Inflammatory macrophage (primary cell): ENCODE measurements at regions not wholly inside any gene's neighbourhood (a gene's known extent, or its start where the extent isn't known, plus 50 kb on each side); places are given as distances from the start of the nearest gene placed in this dataset.

Experiments used
- DNase-seq, 2 donors: peaks; one replicate each; pipeline ENCODE4 v3.0.0-alpha.2; 2020 to 2022

GRCh38 chr10:91040343-91040742 lies 119.5 kb upstream of the ANKRD1 start:
- DNase-seq: no peak

DNA sequence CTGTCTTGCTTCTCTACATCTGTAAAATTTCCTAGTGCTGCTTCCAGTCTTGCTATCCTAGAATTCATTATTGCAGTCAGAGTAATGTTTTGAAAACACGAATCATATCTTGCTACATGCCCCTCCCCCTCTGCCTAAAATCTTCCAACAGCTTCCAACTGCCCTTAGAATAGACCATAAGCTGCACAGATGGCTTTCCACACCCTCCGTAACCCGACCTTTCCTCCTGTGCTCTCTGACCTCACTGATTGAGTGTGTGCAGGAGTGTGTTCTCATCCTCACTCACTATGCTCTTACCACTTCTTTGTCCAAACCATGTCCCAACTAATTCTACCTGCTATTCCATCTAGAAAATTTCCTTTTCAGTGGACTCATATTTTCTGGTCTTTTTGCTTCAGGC lies 121.2 kb upstream of the ANKRD1 start:
- no peak for DNase-seq

DNA sequence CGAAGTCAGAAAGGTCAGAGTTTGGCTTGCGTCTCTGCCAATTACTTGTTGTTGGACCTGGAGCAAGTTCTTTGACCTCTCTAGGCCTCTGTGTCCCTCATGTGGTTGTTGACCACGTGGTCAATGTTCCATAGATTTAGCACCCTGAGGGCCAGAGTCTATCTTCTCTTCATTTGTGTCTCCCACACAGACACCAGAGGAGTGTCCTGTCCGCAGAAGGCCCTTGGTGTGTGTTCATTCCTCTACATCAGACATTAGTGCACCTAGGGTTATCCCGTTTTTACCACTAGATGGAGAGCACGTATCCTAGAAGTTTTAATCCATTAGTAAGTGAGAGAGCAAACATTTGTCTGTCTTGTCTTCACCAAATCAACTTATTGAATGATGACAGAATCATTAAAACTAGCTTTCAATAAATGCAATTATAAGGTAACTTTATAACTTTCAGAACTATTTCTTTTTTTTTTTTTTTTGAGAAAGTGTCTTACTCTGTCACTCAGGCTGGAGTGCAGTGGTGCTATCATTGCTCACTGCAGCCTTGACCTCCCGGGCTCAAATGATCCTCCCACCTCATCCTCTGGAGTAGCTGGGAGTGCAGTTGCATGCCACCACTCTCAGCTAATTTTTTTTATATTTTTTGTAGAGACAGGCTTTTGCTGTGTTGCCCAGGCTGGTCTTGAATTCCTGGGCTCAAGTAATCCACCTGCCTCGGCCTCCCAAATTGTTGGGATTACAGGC lies 122.5 kb upstream of the ANKRD1 start:
- DNase-seq: no peak

DNA sequence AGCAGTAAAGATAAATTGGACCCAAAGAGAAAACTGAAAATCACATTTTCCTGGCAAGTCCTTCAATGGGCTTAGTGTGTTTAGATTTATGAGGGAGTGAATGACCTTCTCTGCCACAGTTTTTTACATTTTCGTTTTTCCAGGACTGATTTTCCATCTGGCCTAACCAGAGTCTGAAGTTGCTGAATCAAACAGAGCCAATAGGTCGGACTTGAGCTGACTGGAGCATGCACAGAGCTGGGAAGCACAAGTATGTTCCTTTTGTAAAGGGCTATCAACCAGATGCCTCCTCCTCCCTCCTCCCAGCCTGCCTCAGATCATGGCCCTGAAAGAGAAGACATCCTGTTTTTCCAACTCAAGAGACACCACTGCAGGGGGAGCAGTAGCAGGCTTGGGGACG lies 126.0 kb upstream of the ANKRD1 start:
- no peak for DNase-seq

GRCh38 chr10:91048380-91048779 lies 127.5 kb upstream of the ANKRD1 start:
- no peak for DNase-seq

DNA sequence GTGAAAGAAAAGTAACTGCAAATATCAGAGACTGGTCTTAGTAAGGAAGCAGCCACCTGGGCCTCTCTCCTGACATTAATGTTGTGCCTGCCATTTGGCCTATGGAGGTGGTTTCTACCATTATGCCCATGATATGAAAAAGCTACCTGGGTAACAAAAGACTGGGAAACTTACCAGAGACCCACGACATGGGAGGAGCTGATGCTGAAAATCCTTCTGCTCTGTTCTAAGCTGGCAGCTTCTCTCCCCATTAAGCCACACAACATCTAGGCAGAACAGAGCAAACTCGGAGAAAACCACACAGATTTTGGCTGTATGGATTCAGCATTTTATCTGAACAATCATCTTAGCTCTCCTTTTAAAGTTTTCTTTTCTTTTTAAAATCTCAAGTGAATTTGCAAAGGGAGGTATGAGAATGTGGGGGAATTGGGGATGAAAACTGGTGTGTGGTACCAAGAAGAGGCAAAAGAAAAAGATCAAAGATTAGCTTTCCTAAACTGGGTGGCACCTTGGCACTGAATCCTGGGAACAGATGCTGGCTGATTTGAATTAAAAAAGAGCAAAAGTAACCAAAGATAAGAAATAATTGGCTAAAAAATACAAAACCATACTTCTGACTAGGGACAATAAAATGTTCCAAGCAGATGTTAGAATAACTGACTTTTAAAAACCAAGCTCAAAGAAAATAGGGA lies 128.6 kb upstream of the ANKRD1 start:
- no peak for DNase-seq

- DNase-seq: no peak
Measured at GRCh38 chr10:91049988-91050360, 129.1 kb upstream of the ANKRD1 start.

DNA sequence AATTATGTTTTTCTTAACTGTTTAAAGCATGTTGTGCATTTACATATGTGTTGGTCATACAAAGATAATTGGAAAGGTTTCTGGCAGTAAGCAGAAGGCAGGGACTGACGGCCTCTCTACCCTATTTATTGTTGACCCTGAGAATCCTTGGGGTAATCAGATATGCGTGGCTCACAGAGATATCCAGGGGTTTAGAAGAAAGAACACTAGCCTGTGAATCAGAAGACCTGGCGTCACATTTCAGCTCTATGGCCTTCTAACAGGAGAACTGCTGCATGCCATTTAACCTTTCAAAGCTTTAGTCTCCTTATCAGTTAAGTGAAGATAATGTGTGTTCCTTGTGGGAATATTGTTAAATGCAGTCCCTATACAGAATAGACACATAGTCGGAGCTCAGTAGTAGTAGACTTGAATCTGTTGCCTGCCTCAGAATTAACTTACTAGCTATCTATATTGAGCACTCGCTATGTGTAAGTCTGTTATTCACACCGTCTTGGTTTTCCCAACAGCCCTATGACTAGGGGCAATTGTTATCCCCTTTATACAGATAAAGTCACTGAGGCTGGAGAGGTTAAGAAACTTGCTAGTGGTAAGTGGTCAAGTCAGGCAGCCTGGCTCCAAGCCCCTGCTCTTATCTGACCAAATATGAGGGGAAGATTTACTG lies 129.6 kb upstream of the ANKRD1 start:
- no peak for DNase-seq

- DNase-seq: no peak
Measured at GRCh38 chr10:91051829-91052228, 130.9 kb upstream of the ANKRD1 start.

GRCh38 chr10:91054325-91054724 lies 133.4 kb upstream of the ANKRD1 start:
- no peak for DNase-seq

DNA sequence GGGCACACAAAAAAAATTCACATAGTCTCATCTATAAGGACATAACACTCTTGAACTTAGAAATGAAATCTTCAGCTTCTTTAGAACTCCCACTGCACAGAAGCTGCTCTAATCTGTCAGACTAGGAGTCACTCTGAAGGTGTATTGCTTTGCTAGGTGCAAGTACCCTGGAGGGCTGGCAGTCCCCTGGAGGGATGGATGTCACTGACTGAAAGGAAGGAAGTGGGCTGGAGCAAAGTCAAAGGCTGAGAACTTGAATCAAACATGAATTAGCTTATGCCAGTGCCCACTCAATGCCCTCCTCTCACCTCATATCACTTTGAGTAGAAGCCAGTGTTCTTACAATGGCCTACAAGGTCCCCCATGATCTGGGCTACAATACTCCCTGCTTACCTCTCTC lies 140.3 kb upstream of the ANKRD1 start:
- DNase-seq: no peak

GRCh38 chr10:91061608-91062007 lies 140.7 kb upstream of the ANKRD1 start:
- no peak for DNase-seq

GRCh38 chr10:91062091-91062490 lies 141.2 kb upstream of the ANKRD1 start:
- no peak for DNase-seq

- DNase-seq: no peak
Measured at GRCh38 chr10:91071786-91072185, 148.7 kb upstream of the PCGF5 start.

- DNase-seq: no peak
Measured at GRCh38 chr10:91073286-91073979, 147.0 kb upstream of the PCGF5 start.

DNA sequence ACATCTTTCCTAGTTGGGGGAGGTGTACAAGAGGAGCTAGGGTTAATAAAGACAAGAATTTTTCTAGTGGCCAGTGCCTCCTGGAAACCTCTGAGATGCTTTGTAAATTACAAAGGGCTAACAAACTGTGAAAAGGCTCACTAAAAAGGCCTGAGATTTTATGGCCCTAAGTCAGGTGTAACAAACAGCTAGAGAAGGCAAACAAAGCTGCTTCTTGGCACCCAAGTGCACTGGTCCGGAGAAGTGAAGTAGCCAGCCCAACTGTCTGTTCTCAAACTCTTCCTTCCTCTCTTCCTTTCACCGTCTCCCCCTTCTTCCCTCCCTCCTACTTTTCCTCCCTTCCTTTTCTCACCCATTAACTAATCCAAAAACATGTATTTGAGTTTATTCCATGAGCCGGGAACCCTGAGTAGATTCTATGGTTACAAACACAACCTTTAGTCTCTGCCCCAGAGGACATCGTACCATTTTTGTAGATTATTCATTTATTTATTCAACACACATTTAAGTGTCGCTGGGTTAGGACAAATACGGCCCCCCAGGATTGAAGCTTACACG lies 143.4 kb upstream of the PCGF5 start:
- DNase-seq: no peak

DNA sequence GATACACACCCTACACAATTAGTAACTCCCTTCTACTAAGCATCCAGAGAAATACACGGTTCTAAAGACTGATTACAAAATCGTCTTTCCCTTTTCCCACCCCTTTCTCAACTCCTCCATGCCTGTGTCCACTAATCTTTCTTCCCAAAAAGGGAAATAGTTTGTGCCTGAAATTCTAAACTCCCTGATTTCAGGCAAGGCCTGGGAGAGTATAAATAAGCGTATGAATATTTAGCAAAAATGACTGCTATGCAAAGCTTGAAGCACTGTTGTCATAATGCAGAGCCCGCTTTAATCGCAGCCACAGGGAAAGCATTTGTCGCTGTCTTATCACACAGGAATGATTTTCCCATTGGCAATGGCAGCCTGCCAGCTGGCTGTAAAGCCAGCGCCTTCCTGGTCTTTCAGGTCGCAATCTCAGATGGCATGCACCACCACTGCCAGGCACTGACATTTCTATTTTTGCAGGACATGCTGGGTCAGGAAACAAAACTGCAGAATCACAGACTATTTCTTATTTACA lies 142.9 kb upstream of the PCGF5 start:
- DNase-seq: no peak

GRCh38 chr10:91080776-91081175 lies 139.7 kb upstream of the PCGF5 start:
- no peak for DNase-seq

DNA sequence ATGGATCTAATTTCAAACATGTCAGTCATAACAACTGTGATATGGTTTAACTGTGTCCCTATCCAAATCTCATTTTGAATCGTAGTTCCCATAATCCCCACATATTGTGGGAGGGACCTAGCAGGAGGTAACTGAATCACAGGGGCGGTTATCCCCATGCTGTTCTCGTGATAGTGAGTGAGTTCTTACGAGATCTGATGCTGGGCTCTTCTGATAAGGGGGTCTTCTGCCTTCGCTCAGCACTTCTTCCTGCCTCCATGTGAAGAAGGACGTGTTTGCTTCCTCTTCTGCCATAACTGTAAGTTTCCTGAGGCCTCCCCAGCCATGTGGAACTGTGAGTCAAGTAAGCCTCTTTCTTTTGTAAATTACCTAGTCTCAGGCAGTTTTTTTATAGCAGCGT lies 138.0 kb upstream of the PCGF5 start:
- no peak for DNase-seq

- peak in 1 of 2 donors; percentile 2 for DNase-seq
Measured at GRCh38 chr10:91088300-91089140, 131.9 kb upstream of the PCGF5 start.

DNA sequence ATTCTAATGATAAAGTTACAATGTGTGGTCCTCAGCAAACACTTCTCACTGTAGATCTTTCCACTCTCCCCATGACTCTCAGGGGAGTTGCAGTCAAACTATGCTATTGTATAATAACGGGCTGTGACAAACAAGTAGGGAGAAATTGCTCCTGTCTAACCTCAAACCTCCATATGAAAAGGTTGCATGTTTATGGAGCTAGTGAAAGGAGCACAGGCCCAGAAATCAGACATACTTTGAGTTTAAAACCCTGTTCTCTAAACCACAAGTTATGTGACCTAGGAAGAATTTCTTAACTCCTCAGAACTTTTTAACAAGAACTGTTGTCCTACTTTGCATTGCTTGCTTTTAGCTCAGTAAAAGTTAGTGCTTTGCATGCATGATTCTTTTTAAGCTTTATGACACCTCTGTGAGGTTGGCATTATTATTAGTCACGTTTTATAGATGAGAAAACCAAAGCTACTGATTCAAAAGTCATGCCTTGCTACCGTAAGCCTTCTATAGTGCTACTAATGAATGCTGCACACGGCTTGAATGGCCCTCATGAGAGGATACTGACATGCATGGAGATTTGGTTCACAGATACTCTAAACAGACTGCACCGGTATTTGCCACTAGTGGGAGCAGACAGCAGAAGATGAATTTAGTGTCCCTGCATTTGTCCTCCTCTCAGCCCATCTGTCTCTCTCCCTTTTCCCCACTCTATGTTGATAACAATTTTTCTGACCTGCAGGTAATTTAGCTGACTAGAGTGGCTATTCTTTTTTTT lies 129.5 kb upstream of the PCGF5 start:
- no peak for DNase-seq
